GM19452 (cell line): ENCODE measurements at regions not wholly inside any gene's neighbourhood (a gene's known extent, or its start where the extent isn't known, plus 50 kb on each side); places are given as distances from the start of the nearest gene placed in this dataset.
"Not testable (repeated sequence)": the region's sequence is repeated elsewhere in the genome, so short reads cannot be mapped to it uniquely, and the experiment has no call there.

ENCODE experiments used
- ATAC-seq: cut with Tn5 transposase; IDR thresholded peaks from one replicate; pipeline ENCODE4 v1.9.1; 2021; ENCODE audit not compliant: unreplicated experiment

GRCh38 chr2:136331226-136331625, 213.3 kb upstream of the CXCR4 start:
- ATAC-seq, result no peak

DNA sequence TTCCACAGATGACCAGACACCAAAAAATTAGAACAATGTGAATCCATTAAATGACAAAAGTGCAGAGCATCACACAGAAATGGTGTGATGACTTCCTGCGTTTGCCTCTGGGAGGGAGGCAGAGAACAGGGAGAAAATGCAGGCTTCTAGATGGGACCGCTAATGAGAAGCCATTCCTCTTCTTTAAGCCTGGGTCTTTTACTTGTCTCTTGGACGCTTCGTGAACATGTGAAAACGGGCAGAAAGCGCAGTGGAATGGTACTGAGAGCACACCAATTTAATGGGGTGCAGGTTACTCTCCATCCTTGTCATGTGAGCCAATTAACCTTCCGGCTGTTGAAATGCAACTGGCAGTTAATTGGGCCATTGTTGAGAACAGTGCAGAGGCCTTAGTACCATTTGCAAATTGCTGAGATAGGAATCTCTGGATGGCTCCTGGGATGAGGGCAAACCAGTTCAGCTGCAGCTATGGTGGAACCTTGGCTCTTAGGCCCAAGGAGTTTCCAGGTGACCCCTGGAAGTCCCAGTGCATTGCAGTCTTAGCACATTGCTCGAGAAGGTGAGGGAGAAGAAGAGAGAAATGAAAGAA, 210.4 kb upstream of the CXCR4 start:
- no peak for ATAC-seq

DNA sequence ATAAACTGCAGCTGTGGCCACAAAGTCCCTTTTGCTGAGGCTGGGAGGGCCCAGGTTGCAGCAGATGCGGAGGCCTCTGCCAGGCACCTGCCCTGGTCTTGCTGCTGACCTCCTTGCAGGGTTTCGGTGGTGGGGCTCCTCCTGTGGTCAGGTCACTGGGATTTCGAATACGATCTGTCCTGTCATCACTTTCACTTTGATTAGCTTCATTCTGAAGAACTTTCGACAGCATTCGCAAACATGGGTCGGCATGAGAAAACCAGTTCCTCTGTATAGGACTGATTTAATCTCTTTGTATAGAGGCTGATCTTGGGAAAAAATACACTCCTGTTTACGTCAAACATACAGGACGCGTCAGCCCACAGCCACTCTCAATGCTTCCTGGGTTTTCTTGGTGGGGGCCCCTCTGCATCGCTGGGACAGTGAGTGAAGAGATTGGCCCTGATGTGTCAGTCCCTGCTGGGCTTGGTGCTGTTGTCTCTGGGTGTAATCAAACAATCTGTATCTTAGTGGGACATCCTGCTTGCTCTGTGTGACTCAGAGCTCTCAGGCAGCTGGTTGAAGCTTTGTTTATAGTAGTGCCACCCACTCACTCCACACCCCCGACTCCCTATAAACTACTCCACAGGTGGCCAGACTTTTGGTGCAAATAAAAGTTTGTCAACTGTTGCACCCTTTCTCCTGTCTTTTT, 209.4 kb upstream of the CXCR4 start:
- ATAC-seq, result peak; percentile 74

DNA sequence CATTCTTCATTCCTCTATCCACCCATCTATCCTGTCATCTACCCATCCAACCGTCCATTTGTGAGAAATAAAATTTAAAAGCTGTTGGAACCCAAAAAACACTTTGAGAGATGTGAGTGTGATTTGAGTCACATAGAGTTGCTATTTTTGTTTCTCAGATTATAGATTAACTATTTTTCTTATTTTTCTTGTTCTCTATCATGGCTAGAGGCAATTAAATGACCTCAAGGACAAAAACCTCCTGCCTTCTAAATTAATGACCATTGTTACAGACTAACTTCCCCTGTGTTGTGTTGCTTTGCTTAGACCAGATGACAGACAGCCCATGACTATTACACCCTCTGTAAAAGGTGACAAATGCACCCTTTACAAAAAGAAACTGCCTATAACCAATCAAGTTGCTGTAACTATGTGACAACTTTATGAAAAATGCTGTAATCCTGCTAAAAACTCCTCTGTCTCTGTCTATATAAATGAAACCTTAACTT, 207.9 kb upstream of the CXCR4 start:
- peak; percentile 42 for ATAC-seq

- ATAC-seq, result no peak
Measured at GRCh38 chr2:136324966-136325365, 207.0 kb upstream of the CXCR4 start.

DNA sequence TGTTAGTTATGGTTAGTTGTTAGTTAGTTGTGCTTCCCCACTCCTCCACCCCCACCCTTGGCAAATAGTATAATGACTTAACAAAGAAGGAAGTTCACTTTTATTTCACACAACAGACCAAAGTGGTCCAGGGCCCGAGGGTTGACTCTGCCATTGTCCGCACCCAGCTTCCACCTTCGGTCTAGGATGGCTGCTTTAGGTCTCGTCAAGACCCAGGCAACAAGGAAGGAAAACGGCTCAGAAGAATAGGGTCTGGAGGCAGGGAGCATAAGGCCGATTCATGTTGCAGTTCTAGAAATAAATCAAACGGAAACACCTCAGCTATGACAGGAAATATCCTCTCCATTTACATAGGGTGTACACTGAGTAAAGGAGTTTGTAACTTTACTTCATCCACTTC, 206.0 kb upstream of the CXCR4 start:
- no peak for ATAC-seq

GRCh38 chr2:136323195-136323594, 205.2 kb upstream of the CXCR4 start:
- ATAC-seq, result no peak

DNA sequence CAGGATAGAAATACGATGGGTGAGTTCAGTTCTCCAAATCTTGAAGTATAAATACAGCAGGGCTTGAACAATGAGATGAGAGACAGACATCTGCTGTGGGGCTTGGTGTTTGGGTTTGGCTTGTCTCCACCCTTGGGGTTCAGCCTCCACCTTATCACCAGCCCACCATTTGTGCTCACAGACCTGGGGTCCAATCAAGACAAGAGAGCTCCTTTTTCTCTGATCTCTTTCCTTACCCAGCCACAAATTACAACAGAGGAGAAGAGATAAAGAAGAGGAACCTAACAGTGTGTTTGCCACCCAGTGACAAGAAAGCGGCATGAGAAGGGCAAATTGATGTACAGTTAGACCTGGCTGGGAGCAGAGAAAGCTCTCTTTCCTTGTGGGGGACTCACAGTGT, 204.5 kb upstream of the CXCR4 start:
- no peak for ATAC-seq

- no peak for ATAC-seq
Measured at GRCh38 chr2:136319651-136320050, 201.7 kb upstream of the CXCR4 start.

GRCh38 chr2:136319237-136319636, 201.3 kb upstream of the CXCR4 start:
- no peak for ATAC-seq

DNA sequence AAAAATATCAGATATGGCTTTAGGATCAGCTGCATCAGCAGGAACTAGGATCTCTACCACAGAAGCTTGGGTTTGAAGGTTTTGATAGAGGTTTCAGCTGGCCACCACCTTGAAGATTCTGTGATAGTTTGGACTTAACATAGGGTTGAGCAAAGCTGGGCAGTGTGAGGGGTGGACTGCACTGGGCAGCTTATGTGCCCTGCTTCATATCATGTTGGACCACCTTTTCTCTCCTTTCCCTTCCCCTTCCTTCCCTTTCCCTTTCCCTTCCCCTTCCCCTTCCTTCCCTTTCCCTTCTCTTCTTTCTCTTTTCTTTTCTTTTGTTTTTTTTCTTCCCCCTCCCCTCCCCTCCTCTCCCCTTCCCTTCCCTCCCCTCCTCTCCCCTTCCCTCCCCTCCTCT, 196.3 kb upstream of the CXCR4 start:
- ATAC-seq, result no peak

DNA sequence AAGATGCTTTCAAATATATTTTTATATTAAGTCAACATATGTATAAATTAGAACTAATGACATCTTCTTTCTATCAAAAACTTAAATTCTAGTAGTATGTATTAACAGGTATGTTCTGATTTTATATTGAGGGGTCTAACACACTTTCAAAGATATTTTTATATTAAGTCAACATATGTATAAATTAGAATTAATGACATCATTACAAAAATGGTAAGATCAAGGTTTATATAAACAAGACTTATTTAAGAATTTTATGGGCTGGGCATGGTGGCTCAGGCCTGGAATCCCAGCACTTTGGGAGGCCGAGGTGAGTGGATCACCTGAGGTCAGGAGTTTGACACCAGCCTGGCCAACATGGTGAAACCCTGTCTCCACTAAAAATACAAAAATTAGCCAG, 194.6 kb upstream of the CXCR4 start:
- not testable (repeated sequence) for ATAC-seq

GRCh38 chr2:136310797-136311603, 193.1 kb upstream of the CXCR4 start:
- ATAC-seq, result no peak

DNA sequence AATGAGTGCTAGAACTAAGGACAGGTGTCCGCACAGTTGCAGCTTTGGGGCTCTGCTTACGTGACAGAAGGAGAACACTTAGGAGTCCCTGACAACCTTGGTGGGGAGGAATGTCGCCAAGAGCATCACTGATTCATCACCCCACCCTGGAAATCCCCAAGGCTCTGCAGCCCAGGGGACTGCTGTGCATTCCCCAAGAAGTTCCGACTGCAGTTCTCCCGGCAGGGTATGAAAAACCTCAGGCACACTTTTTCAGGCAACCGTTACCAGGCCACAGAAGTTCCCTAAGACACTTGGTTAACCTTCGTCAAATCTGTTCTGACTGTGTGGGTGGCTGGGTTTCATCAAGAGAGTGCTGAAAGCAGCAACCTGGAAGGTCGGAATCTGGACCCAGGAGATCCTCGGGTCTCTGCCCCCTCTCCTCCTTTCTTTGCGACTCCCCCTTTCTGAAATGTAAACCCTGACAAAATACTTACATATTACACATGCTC, 192.1 kb upstream of the CXCR4 start:
- no peak for ATAC-seq

DNA sequence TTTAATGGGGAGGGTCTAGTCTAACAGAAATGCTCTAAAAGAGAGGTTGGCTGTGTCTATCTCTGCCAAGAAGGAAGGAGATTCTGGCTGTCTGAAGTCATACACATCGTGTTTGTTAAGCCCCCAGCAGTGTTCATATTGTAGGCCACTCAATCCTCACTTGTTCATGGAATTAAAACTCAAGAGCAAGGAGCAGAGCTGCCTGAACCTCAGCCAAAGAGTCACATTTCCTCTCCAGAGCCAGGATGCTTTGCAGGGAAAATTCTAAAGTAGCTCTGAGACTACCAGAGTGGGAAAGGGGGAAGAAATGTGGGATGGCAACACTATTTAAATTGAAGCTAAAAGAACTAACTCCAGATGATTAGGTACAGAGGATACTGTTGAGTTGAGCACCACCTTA, 190.7 kb upstream of the CXCR4 start:
- no peak for ATAC-seq

- ATAC-seq, result no peak
Measured at GRCh38 chr2:136306836-136307235, 188.9 kb upstream of the CXCR4 start.

GRCh38 chr2:136305517-136306192, 187.7 kb upstream of the CXCR4 start:
- peak; percentile 94 for ATAC-seq

DNA sequence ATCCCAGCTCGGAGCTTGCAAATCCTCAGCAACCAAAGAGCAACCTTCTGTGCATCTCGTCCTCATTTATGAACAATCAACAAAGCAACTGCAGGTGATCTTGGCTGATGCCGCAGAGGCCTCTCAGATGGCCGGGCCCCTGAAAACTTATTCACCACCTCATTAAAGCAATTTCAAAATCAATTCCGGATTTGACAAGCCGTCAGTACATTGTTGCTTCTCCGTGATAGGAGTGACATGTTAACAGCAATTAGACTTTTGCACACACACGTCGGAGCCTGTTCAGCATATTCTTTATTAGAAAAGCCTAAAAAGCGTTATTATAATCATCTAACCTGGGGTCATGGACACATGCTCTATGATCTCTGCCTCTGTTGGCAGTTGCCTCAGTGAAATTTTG, 183.1 kb upstream of the CXCR4 start:
- no peak for ATAC-seq

GRCh38 chr2:136298631-136299030, 180.7 kb upstream of the CXCR4 start:
- no peak for ATAC-seq

GRCh38 chr2:136297994-136298393, 180.0 kb upstream of the CXCR4 start:
- no peak for ATAC-seq

GRCh38 chr2:136297312-136297711, 179.4 kb upstream of the CXCR4 start:
- ATAC-seq, result no peak
